ENCODE measurements at regions not wholly inside any gene's neighbourhood (a gene's known extent, or its start where the extent isn't known, plus 50 kb on each side); places are given as distances from the start of the nearest gene placed in this dataset.
"Not testable (repeated sequence)": the region's sequence is repeated elsewhere in the genome, so short reads cannot be mapped to it uniquely, and the experiment has no call there.

- DNase-seq = no peak
These were observed 58.6 kb upstream of the CNTNAP2 start for GRCh38 chr7:146057958-146058357.

GRCh38 chr7:146054909-146055308, 61.7 kb upstream of the CNTNAP2 start:
- no peak for DNase-seq

- no peak for DNase-seq
These were observed 63.1 kb upstream of the CNTNAP2 start for GRCh38 chr7:146053492-146053891.

GRCh38 chr7:146043310-146043709, 73.3 kb upstream of the CNTNAP2 start:
- DNase-seq = not testable (repeated sequence)

GRCh38 chr7:146028251-146028750, 88.3 kb upstream of the CNTNAP2 start:
- DNase-seq = no peak

GRCh38 chr7:146027243-146027642, 89.4 kb upstream of the CNTNAP2 start:
- no peak for DNase-seq

- DNase-seq = no peak
These were observed 93.8 kb upstream of the CNTNAP2 start for GRCh38 chr7:146022776-146023175.

- DNase-seq = not testable (repeated sequence)
These were observed 97.3 kb upstream of the CNTNAP2 start for GRCh38 chr7:146019041-146020004.

- DNase-seq = not testable (repeated sequence)
These were observed 99.2 kb upstream of the CNTNAP2 start for GRCh38 chr7:146017366-146017765.

GRCh38 chr7:146014154-146014553, 102.4 kb upstream of the CNTNAP2 start:
- DNase-seq = not testable (repeated sequence)

GRCh38 chr7:146008293-146008692, 108.3 kb upstream of the CNTNAP2 start:
- no peak for DNase-seq

- no peak for DNase-seq
These were observed 111.8 kb upstream of the CNTNAP2 start for GRCh38 chr7:146004805-146005204.

- DNase-seq = no peak
These were observed 114.0 kb upstream of the CNTNAP2 start for GRCh38 chr7:146002431-146003078.

GRCh38 chr7:146002008-146002407, 114.6 kb upstream of the CNTNAP2 start:
- no peak for DNase-seq

GRCh38 chr7:146000882-146001281, 115.7 kb upstream of the CNTNAP2 start:
- no peak for DNase-seq

- DNase-seq = no peak
These were observed 127.1 kb upstream of the CNTNAP2 start for GRCh38 chr7:145989469-145989868.

GRCh38 chr7:145986248-145986874, 130.2 kb upstream of the CNTNAP2 start:
- DNase-seq = no peak

- peak; percentile 49 for DNase-seq
These were observed 137.8 kb upstream of the CNTNAP2 start for GRCh38 chr7:145978769-145979168.

- no peak for DNase-seq
These were observed 156.6 kb upstream of the CNTNAP2 start for GRCh38 chr7:145959981-145960380.

- DNase-seq = no peak
These were observed 159.3 kb upstream of the CNTNAP2 start for GRCh38 chr7:145957160-145957890.

GRCh38 chr7:145951566-145951965, 165.0 kb upstream of the CNTNAP2 start:
- DNase-seq = no peak

GRCh38 chr7:145928937-145929336, 187.7 kb upstream of the CNTNAP2 start:
- no peak for DNase-seq

GRCh38 chr7:145919712-145920111, 196.9 kb upstream of the CNTNAP2 start:
- no peak for DNase-seq
